Stomach (tissue), 4 donors: ENCODE measurements at regions not wholly inside any gene's neighbourhood (a gene's known extent, or its start where the extent isn't known, plus 50 kb on each side); places are given as distances from the start of the nearest gene placed in this dataset.

ENCODE experiments used
- EP300 ChIP-seq: sonication (generic); formaldehyde crosslinking; IDR thresholded peaks from one replicate; pipeline ENCODE4 v1.6.1; 2017; ENCODE audit warnings: antibody characterized with exemption
- POLR2A ChIP-seq, 4 donors: fragments of 450-650 bp; IDR thresholded peaks; one replicate each; pipeline ENCODE4 v1.6.1; 2016; ENCODE audit warnings: antibody characterized with exemption in 4 of 4, control low read depth in 2 of 4, mild to moderate bottlenecking in 1 of 4, moderate library complexity in 1 of 4
- POLR2AphosphoS5 ChIP-seq, 3 donors: sonication (generic); formaldehyde crosslinking; IDR thresholded peaks; one replicate each; pipeline ENCODE4 v1.6.1; 2016; ENCODE audit warnings: antibody characterized with exemption in 3 of 3
- TF ChIP-seq, protein P1 (sequence below), 7 experiments: fragments of 450-650 bp in 4 of 7; fragments of 200-600 bp in 3 of 7; sonication (generic) in 3 of 7; IDR thresholded peaks; one replicate each; pipeline ENCODE4 v1.5.1; 2016 to 2019; ENCODE audit warnings: antibody characterized with exemption in 7 of 7, control low read depth in 2 of 7, mild to moderate bottlenecking in 1 of 7

- TF ChIP-seq POLR2AphosphoS5 (IDR thresholded peaks at IDR 0.05) = no peak
- TF ChIP-seq, protein P1, sequence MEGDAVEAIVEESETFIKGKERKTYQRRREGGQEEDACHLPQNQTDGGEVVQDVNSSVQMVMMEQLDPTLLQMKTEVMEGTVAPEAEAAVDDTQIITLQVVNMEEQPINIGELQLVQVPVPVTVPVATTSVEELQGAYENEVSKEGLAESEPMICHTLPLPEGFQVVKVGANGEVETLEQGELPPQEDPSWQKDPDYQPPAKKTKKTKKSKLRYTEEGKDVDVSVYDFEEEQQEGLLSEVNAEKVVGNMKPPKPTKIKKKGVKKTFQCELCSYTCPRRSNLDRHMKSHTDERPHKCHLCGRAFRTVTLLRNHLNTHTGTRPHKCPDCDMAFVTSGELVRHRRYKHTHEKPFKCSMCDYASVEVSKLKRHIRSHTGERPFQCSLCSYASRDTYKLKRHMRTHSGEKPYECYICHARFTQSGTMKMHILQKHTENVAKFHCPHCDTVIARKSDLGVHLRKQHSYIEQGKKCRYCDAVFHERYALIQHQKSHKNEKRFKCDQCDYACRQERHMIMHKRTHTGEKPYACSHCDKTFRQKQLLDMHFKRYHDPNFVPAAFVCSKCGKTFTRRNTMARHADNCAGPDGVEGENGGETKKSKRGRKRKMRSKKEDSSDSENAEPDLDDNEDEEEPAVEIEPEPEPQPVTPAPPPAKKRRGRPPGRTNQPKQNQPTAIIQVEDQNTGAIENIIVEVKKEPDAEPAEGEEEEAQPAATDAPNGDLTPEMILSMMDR (IDR thresholded peaks at IDR 0.05) = no peak
- no peak for TF ChIP-seq POLR2A (IDR thresholded peaks at IDR 0.05)
- TF ChIP-seq EP300 = no peak
Observed at GRCh38 chr1:185444676-185445075, 127.6 kb upstream of the IVNS1ABP start.
